Neural cell (in vitro differentiated cells): ENCODE measurements at regions not wholly inside any gene's neighbourhood (a gene's known extent, or its start where the extent isn't known, plus 50 kb on each side); places are given as distances from the start of the nearest gene placed in this dataset.

Experiments
- H2AFZ ChIP-seq: fragments of 200-600, 300-800 bp; sonication (generic), shearing (Covaris generic); 2 replicates; pipeline ENCODE4 v1.6.0; 2014; ENCODE audit warnings: low read depth, mild to moderate bottlenecking, antibody characterized with exemption, low read length, moderate library complexity
- H3F3A ChIP-seq: fragments of 200-600 bp; shearing (Covaris generic); 2 replicates; pipeline ENCODE4 v1.6.1; 2016; ENCODE audit warnings: mild to moderate bottlenecking, moderate library complexity, mixed read lengths, antibody characterized with exemption, low read length; ENCODE audit not compliant: insufficient read depth, poor library complexity, severe bottlenecking
- H3K27ac ChIP-seq: fragments of 200-600, 300-800 bp; sonication (generic), shearing (Covaris generic); 2 replicates; pipeline ENCODE4 v1.5.1; 2014; ENCODE audit warnings: mild to moderate bottlenecking, low read length, moderate library complexity
- H3K27me3 ChIP-seq: fragments of 300-800, 200-600 bp; sonication (generic), shearing (Covaris generic); 2 replicates; pipeline ENCODE4 v1.6.0; 2014; ENCODE audit warnings: mild to moderate bottlenecking, low read depth, low read length, moderate library complexity; ENCODE audit not compliant: insufficient read depth
- H3K36me3 ChIP-seq: fragments of 300-800, 200-600 bp; sonication (generic), shearing (Covaris generic); 2 replicates; pipeline ENCODE4 v1.5.1; 2014; ENCODE audit warnings: mild to moderate bottlenecking, antibody characterized with exemption, low read length, moderate library complexity; ENCODE audit not compliant: insufficient read depth
- H3K4me2 ChIP-seq: fragments of 300-800, 200-600 bp; sonication (generic), shearing (Covaris generic); 2 replicates; pipeline ENCODE4 v1.6.0; 2014; ENCODE audit warnings: mild to moderate bottlenecking, low read length
- H3K4me3 ChIP-seq: fragments of 300-800, 200-600 bp; sonication (generic), shearing (Covaris generic); 2 replicates; pipeline ENCODE4 v1.5.1; 2014; ENCODE audit warnings: mild to moderate bottlenecking, low read length, moderate library complexity
- H3K79me2 ChIP-seq: fragments of 200-600 bp; shearing (Covaris generic); replicated peaks from 2 replicates; pipeline ENCODE4 v1.6.0; 2014; ENCODE audit warnings: mild to moderate bottlenecking, low read length, moderate library complexity; ENCODE audit not compliant: insufficient read depth
- H3K9ac ChIP-seq: fragments of 300-800, 200-600 bp; sonication (generic), shearing (Covaris generic); 2 replicates; pipeline ENCODE4 v1.6.1; 2016; ENCODE audit warnings: mild to moderate bottlenecking, low read length, mixed read lengths
- H3K9me2 ChIP-seq: fragments of 200-600 bp; shearing (Covaris generic); 2 replicates; pipeline ENCODE4 v1.6.1; 2016; ENCODE audit warnings: mild to moderate bottlenecking, low read length, mixed read lengths; ENCODE audit not compliant: insufficient read depth
- H3K9me3 ChIP-seq: fragments of 200-600, 300-800 bp; sonication (generic), shearing (Covaris generic); 2 replicates; pipeline ENCODE4 v1.6.1; 2016; ENCODE audit warnings: mild to moderate bottlenecking, mixed run types, low read length, moderate library complexity, mixed read lengths
- H4K20me1 ChIP-seq: fragments of 200-600 bp; shearing (Covaris generic); 2 replicates; pipeline ENCODE4 v1.6.1; 2016; ENCODE audit warnings: mild to moderate bottlenecking, mixed run types; ENCODE audit not compliant: insufficient read depth
- EP300 ChIP-seq: fragments of 450-650 bp; conservative IDR thresholded peaks from 2 replicates; pipeline ENCODE4 v1.6.1; 2014; ENCODE audit warnings: antibody characterized with exemption, mild to moderate bottlenecking, moderate library complexity; ENCODE audit not compliant: poor library complexity, severe bottlenecking
- EZH2 ChIP-seq: fragments of 200-600, 300-800 bp; shearing (Covaris generic), sonication (generic); IDR thresholded peaks from 2 replicates; pipeline ENCODE4 v1.6.1; 2014; ENCODE audit warnings: antibody characterized with exemption, low read length, borderline replicate concordance, mild to moderate bottlenecking; ENCODE audit not compliant: insufficient read depth, poor library complexity, severe bottlenecking
- MXI1 ChIP-seq: fragments of 450-650 bp; conservative IDR thresholded peaks from 2 replicates; pipeline ENCODE4 v1.6.1; 2014; ENCODE audit warnings: antibody characterized with exemption, mild to moderate bottlenecking; ENCODE audit not compliant: poor library complexity, severe bottlenecking
- POLR2AphosphoS5 ChIP-seq: IDR thresholded peaks from 2 replicates; pipeline ENCODE4 v1.6.1; 2012
- RAD21 ChIP-seq: fragments of 450-650 bp; conservative IDR thresholded peaks from 2 replicates; pipeline ENCODE4 v1.6.1; 2014; ENCODE audit warnings: antibody characterized with exemption, mild to moderate bottlenecking, moderate library complexity
- SMC3 ChIP-seq: fragments of 450-650 bp; conservative IDR thresholded peaks from 2 replicates; pipeline ENCODE4 v1.6.1; 2014; ENCODE audit warnings: antibody characterized with exemption, mild to moderate bottlenecking, moderate library complexity; ENCODE audit not compliant: poor library complexity
- TAF1 ChIP-seq: IDR thresholded peaks from 2 replicates; pipeline ENCODE4 v1.6.1; 2012; ENCODE audit warnings: low read depth
- TF ChIP-seq, protein P1 (sequence below): IDR thresholded peaks from 2 replicates; pipeline ENCODE4 v1.6.1; 2012; ENCODE audit warnings: borderline replicate concordance
- TF ChIP-seq, protein P2 (sequence below): fragments of 450-650 bp; IDR thresholded peaks from 2 replicates; pipeline ENCODE4 v1.5.1; 2014; ENCODE audit warnings: antibody characterized with exemption, mild to moderate bottlenecking, moderate library complexity; ENCODE audit not compliant: poor library complexity, severe bottlenecking

DNA sequence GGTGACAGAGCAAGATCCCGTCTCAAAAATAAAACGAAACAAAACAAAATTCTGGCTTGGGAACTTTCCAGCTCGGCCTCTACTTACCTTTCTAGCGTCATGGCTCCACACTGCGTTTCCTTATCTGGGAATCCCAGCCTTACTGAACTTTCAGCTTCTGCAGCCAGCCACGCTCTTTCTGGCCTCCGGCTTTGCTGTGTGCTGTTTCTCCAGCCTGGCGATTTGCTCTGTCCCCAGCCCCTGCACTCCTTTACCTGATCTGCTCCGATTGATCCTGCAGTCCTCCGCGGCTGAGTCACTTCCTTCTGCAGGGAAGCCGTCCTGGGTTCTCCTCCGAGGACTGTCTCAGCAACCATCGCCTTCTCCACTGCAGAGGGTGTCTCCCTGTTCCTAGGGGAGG lies 71.0 kb upstream of the FAM171A1 start:
- Histone ChIP-seq H3K27me3 (no peaks in the 10 kb centered on the region), H2AFZ (no peak overlapping the region), H3K9me3 (no peaks in the 10 kb centered on the region), H3K36me3 (no peaks in the 10 kb centered on the region), H4K20me1 (no peaks in the 10 kb centered on the region), H3K79me2 (no peaks in the 10 kb centered on the region), H3F3A (no peaks in the 10 kb centered on the region), H3K4me3 (no peak overlapping the region), H3K9ac (no peak overlapping the region), H3K27ac (no peak overlapping the region), H3K9me2 (no peaks in the 10 kb centered on the region), H3K4me2 (no peak overlapping the region)
- TF ChIP-seq POLR2AphosphoS5 = no peak
- TF ChIP-seq MXI1 = no peak
- TF ChIP-seq SMC3 = no peak
- TF ChIP-seq, protein P1, sequence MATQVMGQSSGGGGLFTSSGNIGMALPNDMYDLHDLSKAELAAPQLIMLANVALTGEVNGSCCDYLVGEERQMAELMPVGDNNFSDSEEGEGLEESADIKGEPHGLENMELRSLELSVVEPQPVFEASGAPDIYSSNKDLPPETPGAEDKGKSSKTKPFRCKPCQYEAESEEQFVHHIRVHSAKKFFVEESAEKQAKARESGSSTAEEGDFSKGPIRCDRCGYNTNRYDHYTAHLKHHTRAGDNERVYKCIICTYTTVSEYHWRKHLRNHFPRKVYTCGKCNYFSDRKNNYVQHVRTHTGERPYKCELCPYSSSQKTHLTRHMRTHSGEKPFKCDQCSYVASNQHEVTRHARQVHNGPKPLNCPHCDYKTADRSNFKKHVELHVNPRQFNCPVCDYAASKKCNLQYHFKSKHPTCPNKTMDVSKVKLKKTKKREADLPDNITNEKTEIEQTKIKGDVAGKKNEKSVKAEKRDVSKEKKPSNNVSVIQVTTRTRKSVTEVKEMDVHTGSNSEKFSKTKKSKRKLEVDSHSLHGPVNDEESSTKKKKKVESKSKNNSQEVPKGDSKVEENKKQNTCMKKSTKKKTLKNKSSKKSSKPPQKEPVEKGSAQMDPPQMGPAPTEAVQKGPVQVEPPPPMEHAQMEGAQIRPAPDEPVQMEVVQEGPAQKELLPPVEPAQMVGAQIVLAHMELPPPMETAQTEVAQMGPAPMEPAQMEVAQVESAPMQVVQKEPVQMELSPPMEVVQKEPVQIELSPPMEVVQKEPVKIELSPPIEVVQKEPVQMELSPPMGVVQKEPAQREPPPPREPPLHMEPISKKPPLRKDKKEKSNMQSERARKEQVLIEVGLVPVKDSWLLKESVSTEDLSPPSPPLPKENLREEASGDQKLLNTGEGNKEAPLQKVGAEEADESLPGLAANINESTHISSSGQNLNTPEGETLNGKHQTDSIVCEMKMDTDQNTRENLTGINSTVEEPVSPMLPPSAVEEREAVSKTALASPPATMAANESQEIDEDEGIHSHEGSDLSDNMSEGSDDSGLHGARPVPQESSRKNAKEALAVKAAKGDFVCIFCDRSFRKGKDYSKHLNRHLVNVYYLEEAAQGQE = no peak
- no peak for TF ChIP-seq TAF1
- no peak for TF ChIP-seq RAD21
- TF ChIP-seq, protein P2, sequence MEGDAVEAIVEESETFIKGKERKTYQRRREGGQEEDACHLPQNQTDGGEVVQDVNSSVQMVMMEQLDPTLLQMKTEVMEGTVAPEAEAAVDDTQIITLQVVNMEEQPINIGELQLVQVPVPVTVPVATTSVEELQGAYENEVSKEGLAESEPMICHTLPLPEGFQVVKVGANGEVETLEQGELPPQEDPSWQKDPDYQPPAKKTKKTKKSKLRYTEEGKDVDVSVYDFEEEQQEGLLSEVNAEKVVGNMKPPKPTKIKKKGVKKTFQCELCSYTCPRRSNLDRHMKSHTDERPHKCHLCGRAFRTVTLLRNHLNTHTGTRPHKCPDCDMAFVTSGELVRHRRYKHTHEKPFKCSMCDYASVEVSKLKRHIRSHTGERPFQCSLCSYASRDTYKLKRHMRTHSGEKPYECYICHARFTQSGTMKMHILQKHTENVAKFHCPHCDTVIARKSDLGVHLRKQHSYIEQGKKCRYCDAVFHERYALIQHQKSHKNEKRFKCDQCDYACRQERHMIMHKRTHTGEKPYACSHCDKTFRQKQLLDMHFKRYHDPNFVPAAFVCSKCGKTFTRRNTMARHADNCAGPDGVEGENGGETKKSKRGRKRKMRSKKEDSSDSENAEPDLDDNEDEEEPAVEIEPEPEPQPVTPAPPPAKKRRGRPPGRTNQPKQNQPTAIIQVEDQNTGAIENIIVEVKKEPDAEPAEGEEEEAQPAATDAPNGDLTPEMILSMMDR = no peak
- TF ChIP-seq EZH2 = no peak
- TF ChIP-seq EP300 = no peak

DNA sequence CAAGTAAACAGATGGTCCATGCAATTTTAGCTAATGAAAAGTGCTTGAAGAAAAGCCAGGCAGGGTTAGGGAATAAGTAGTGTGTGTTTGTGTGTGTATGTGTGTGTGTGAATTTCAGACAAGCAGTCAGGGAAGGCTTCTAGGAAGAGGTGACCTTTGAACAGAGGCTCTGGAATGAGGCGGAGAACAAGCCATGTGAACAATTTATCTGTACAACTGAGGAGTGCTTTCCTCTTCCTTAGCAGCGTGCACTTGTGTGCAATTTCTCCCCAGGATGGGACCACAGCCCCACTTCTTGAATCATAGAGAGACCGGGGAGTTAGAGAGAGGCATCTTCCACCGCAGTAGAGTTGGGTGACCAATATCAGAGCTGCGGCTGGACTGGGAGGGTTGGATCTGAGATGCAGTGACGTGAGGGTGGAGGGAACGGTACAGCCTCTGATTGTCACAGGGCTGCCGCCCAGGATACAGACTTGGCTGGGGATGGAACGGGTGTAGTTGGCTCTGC lies 69.2 kb upstream of the FAM171A1 start:
- H3K9me2 ChIP-seq = no peaks in the 10 kb centered on the region
- H3K4me3 ChIP-seq = no peak overlapping the region
- TF ChIP-seq, protein P1 = no peak
- TF ChIP-seq SMC3 = no peak
- no peak for TF ChIP-seq TAF1
- TF ChIP-seq MXI1 = no peak
- no peak for TF ChIP-seq EP300
- TF ChIP-seq, protein P2 = no peak
- no peak for TF ChIP-seq EZH2
- no peak for TF ChIP-seq POLR2AphosphoS5
- no peak for TF ChIP-seq RAD21
- no peak overlapping the region for H3K27ac ChIP-seq
- no peak overlapping the region for H3K4me2 ChIP-seq
- H2AFZ ChIP-seq = no peak overlapping the region
- H3F3A ChIP-seq = no peaks in the 10 kb centered on the region
- no peaks in the 10 kb centered on the region for H3K36me3 ChIP-seq
- no peaks in the 10 kb centered on the region for H3K27me3 ChIP-seq
- H3K79me2 ChIP-seq = no peaks in the 10 kb centered on the region
- no peak overlapping the region for H3K9ac ChIP-seq
- no peaks in the 10 kb centered on the region for H3K9me3 ChIP-seq
- H4K20me1 ChIP-seq = no peaks in the 10 kb centered on the region
